PFSK-1 (cell line): ENCODE measurements at regions not wholly inside any gene's neighbourhood (a gene's known extent, or its start where the extent isn't known, plus 50 kb on each side); places are given as distances from the start of the nearest gene placed in this dataset.

Source experiments
- FOXP2 ChIP-seq: optimal IDR thresholded peaks from 2 replicates; pipeline ENCODE3; 2011; ENCODE audit warnings: borderline replicate concordance, control low read depth, inconsistent platforms; ENCODE audit not compliant: insufficient read depth; ENCODE audit errors: extremely low read length, extremely low read depth
- POLR2AphosphoS5 ChIP-seq: IDR thresholded peaks from 2 replicates; pipeline ENCODE4 v1.6.1; 2012; ENCODE audit warnings: low read depth, mild to moderate bottlenecking, control low read depth, low read length, moderate library complexity
- REST ChIP-seq, 2 experiments: IDR thresholded peaks; 2 replicates each; pipeline versions ENCODE4 v1.6.1 to v1.8.0; 2011 to 2012; ENCODE audit warnings: low read depth in 2 of 2, low read length in 2 of 2, control low read depth in 1 of 2, inconsistent platforms in 1 of 2, mild to moderate bottlenecking in 1 of 2, moderate library complexity in 1 of 2; ENCODE audit not compliant: insufficient read depth in 1 of 2
- TAF1 ChIP-seq: IDR thresholded peaks from 2 replicates; pipeline ENCODE4 v1.6.1; 2012; ENCODE audit warnings: low read length, control low read depth, borderline replicate concordance; ENCODE audit not compliant: insufficient read depth

DNA sequence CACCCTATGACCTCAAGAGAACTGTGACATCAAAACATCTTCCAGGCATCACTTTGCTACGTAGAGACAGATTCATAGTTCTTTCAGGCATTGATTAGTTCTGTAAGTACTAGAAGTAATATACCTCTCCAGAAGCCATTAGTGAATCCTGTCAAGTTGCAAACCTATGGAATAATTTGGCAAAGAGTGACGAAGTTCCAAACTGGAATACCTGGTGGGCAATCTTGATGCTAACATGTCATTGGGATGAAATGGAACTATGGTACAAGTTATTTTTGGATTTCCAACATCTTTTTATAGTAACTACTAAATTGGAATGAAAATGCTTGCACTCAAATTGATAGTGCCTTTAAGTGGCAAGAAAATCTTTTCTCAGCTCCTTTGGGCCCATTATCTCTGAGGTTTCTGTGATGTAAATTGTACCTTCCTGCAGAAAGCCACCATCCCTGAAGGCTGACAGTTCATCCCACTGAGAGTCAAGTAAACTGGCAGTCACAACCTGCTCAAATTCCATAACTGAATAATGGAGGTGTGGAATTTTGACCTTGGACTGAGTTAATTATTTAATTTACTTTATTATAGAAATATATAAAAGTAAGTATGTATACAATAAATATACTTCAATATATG, 435.5 kb downstream of the DTWD2 start:
- TF ChIP-seq POLR2AphosphoS5, result no peak
- no peak for TF ChIP-seq REST (IDR thresholded peaks at IDR 0.05; ENCODE audit: insufficient read depth in 1 of 2, low read depth in 2 of 2, low read length in 2 of 2)
- no peak for TF ChIP-seq FOXP2
- no peak for TF ChIP-seq TAF1
